ENCODE measurements at regions not wholly inside any gene's neighbourhood (a gene's known extent, or its start where the extent isn't known, plus 50 kb on each side); places are given as distances from the start of the nearest gene placed in this dataset.

GRCh38 chr13:64538711-64539110 lies 2691.4 kb downstream of the PCDH9 start:
- TF ChIP-seq, protein P1, sequence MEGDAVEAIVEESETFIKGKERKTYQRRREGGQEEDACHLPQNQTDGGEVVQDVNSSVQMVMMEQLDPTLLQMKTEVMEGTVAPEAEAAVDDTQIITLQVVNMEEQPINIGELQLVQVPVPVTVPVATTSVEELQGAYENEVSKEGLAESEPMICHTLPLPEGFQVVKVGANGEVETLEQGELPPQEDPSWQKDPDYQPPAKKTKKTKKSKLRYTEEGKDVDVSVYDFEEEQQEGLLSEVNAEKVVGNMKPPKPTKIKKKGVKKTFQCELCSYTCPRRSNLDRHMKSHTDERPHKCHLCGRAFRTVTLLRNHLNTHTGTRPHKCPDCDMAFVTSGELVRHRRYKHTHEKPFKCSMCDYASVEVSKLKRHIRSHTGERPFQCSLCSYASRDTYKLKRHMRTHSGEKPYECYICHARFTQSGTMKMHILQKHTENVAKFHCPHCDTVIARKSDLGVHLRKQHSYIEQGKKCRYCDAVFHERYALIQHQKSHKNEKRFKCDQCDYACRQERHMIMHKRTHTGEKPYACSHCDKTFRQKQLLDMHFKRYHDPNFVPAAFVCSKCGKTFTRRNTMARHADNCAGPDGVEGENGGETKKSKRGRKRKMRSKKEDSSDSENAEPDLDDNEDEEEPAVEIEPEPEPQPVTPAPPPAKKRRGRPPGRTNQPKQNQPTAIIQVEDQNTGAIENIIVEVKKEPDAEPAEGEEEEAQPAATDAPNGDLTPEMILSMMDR (IDR thresholded peaks at IDR 0.05): no peak
- no peak for TF ChIP-seq ZFX (IDR thresholded peaks at IDR 0.05; ENCODE audit: borderline replicate concordance)

Data from 22Rv1 (cell line).